ENCODE measurements at regions not wholly inside any gene's neighbourhood (a gene's known extent, or its start where the extent isn't known, plus 50 kb on each side); places are given as distances from the start of the nearest gene placed in this dataset.

GRCh38 chr16:54521327-54521726 is 234.7 kb upstream of the IRX3 start:
- DNase-seq: no peak

- DNase-seq: no peak
These were observed 232.6 kb upstream of the IRX3 start for GRCh38 chr16:54519161-54519695.

GRCh38 chr16:54517181-54517580 is 230.6 kb upstream of the IRX3 start:
- DNase-seq: no peak

DNA sequence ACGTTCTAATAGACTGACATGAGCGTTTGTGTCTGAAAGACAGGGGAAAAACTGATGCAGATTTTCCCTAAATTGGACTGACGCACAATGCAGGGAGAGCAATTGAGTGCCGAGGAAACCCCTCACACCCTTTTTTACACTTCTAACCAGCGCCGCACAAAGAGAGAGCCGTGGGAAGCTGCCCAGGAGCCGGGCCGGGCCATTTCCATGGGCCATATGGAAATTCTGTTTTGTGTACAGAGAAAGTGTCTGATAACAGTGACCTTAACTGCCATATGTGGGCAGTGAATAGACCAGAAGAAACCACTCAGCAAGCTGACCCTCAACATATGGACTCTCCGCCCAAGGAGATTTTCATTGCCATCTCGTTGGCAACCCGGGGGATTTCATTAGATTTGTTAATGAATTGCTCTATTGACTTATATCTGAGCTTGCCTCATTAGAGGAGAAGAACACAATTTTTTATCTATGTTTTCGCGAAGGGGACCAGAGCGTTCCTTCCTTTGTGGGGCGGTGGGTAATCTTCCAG is 225.9 kb upstream of the IRX3 start:
- no peak for DNase-seq

DNA sequence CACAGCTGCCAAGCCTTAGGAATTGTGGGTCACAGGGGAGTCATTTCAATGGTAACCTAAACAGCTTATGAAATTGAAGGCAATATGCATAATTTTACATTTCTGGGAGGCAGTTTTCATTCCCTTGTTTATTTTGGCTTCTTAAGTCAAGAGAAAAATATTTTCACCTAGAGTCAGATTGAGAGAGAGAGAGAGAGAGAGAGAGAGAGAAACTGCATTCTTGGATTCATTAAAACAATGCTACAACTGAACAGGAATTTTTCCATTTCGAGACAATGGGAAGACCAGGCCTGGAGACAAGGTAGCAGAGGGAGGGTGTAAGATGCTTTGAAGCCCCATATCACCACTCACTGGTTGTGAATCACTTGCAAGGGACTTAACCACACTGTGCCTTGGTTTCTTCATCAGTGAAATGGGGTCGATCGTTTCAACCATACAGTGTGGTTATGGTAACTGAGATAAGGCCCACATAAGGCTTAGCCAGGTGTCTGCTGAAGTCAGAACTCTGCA is 224.7 kb upstream of the IRX3 start:
- no peak for DNase-seq

DNA sequence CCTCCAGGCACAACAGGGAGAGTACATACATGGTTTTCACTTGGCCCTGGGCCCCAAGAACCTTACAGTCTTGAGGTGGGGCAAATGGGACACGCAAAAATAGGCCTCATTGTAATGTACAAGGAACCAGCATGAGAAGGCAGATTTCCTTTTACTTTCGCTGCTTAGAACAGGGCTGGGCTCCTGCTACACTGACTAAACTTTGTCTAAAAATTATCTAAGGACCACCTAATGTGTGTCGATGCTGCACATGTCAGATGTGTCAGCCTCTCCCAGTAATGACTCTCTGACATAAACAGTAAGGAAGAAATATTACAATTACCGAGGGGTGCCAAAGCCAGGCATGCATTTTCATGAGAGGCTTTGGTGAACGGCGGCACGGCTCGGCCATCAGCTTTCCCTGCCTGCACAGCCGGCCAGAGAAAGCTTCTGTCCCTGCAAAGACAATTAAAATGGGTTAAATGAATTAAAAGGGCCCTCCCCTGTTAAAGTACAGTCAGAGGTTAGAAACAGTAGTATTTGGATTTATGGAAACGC is 224.2 kb upstream of the IRX3 start:
- no peak for DNase-seq

- DNase-seq: no peak
These were observed 222.9 kb upstream of the IRX3 start for GRCh38 chr16:54509456-54509855.

- no peak for DNase-seq
These were observed 221.8 kb upstream of the IRX3 start for GRCh38 chr16:54508351-54508750.

DNA sequence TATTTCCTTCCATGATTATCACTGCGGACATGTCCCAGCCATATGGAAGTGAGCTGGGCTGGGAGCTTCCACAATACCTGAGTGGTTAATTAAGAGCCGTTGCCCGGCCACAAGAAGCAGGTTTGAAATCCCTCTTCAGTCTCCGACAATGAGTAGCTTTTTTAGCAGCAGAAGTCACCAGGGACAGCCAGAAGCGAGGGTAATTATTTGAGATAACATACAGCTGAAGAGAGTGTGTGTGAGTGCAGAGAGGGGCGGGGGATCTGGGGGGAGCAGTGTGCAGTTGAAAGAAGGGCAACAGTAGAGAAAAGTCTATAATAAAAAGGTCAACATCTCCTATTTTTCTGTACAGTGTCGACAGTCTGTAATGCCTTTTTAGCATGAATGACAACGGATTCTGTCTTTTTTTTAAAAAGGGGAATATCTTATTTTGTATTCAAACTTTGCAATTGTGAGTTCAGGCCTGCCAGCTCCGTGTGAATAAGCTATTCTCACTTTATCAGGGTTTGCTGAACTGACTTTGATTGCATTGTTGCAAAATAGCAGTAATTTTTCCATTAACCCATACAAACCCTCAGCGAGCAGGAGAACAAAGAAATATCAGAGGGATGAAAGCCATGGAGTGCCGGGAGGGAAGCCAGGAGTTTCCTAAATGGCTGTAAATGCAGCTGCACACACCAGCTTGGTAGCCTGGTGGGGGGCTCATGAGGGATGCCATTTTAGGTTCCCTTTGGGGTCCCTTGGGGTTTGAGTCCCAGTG is 220.3 kb upstream of the IRX3 start:
- DNase-seq: no peak

DNA sequence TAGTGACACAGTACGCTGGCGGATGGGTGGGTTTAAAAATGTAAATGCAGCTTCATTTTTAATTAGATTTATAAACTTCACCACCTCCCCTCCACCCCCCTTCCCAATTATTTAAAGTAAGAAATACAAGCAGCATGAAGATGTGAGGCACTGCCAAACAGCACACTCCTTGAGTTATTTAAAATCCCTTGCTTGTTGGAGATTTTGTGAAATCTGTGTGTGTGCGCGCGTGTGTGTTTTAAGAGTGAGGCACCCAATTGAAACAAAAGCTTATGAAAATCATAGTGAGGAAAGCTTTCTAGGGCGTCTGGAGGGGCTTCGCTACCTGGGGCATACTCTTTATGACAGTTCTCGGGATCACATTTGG is 219.6 kb upstream of the IRX3 start:
- DNase-seq: no peak

DNA sequence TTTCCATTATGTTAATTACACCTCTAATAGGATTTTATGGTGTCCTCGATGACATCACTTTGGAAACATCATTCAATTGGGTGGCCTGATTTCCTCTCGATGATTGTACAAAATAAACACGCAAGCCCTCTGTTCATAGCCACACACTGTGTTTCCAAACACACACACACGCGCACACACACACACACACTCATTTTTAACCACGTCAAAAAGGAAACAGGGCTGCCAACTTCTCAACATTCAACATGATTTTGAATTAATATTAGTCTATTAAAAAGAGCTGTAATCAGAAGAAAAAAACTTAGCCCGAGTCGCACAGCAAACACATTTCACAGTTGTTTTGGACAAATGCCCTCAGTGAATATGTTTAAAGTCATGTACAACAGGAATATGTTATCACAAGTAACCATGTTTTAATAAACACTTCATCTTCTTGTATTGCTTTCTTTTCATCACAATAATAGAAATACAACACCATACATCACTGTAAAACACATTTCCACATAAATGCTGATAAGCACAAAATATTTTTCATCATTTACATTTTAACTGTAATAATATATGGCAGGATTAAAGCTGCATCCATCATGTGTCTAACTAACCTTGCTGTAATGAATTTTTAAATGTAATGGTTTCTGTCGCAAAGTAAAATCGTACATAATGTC is 219.1 kb upstream of the IRX3 start:
- no peak for DNase-seq

GRCh38 chr16:54504372-54504771 is 217.8 kb upstream of the IRX3 start:
- DNase-seq: no peak

- no peak for DNase-seq
These were observed 217.3 kb upstream of the IRX3 start for GRCh38 chr16:54503856-54504219.

DNA sequence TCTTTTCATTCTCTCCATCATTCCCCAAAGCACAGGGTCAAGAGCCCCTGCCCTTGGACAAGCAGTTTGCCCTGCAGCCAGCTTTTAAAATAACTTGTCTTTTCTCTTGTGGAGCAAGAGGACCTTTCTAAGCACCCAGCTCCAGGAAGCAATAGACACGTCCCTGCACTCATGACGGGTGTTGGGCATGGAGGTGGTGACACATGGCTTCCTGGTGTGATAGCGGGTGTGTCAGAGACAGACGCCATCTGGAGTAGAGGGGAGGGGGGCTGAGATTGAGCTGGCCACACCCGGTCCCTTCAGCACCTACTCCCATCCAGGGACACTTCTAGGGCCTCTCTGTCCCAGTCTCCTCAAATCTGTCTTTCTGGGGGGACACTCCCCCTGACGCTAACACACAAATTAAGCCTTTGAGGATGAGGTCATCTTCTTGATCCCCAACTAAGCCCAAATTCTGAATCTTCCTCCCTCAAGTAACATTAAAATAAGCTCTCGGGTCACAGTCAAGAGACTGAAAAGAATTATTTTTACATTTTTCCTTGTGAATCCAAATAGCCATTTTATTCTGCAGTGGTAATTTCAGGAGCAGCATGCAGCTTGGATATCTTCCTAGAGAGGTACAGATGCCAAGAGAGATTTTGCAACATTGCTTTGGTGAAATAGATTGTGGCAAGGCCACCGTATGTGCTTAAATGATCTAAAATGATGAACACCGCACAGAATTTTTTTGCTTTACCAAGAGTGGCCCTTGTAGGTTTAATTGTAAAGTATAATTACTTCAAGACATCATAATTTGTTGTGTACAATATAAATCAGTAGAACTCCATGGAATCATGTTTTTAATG is 216.6 kb upstream of the IRX3 start:
- peak in 1 of 51 donors; percentile 2 for DNase-seq

DNA sequence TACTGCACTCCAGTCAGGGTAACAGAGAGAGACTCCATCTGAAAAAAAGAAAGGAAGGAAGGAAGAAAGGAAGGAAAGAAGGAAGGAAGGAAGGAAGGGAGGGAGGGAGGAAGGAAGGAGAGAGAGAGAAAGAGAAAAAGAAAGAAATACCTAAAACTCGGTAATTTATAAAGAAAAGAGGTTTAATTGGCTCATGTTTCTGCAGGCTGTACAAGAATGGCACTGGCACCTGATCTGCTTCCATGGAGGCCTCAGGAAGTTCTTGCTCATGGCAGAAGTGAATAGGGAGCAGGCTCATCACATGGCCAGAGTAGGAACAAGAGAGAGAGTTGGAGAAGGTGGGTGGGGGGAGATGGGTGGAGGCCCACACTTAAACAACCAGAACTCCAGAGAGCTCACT is 215.2 kb upstream of the IRX3 start:
- no peak for DNase-seq

- no peak for DNase-seq
These were observed 207.0 kb upstream of the IRX3 start for GRCh38 chr16:54493594-54493993.

DNA sequence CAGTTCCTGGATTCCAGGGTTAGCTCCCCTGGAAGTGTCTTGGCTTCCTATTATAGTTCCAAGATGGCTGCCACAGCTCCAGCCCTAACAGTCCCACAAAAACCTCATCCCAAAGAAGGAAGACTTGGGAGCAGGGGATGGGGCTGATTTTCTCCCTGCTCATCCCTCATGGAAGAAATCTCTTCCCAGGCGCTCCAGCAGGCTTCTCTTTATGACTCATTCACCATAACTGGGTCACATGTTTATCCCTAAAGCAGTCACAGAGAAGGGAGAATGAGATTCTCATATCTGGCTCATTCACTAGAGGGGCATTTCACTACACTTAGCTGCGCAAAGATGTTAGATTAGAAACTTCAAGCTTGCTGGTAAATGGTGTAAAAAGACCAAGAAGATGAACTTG is 206.5 kb upstream of the IRX3 start:
- no peak for DNase-seq

DNA sequence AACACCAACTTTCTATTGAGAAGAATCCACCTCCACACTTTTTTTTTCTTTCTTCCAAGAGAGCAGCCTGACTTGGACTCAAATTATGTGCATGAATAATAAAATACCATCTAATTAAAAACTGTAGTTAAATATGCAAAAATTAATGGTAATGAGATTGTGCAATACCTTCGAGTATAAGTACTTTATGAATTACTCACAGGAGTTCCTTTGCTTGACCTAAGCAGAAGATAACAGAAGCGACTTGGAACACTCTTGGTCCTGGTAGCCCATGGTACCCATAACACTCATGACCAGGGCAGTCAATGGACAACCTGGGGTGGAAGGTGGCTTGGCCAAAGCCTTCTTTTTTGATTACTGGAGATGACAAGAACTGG is 203.5 kb upstream of the IRX3 start:
- no peak for DNase-seq

- DNase-seq: no peak
These were observed 202.9 kb upstream of the IRX3 start for GRCh38 chr16:54489225-54490111.

DNA sequence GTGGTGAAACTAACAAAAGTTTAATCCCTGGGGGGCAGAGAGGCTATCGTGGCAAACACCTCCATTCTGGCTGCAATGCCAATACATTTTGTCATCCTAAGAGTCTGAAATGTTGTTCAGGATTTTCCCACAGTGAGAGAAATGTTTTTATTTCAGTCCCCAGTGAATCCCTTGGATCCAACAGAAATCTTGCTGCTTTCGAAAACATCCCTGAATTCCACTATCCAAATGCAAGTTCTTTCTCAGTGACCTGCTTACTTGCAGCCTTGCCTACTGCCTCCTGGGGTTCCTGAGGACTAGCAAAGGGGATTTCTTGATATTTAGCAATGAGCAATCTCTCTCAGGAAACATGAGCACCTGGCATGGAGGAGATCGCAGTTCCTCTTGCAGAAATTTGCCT is 202.1 kb upstream of the IRX3 start:
- DNase-seq: no peak

GRCh38 chr16:54487933-54488332 is 201.3 kb upstream of the IRX3 start:
- DNase-seq: peak in 1 of 51 donors; percentile 5

Data from hypothalamus (tissue), 51 donors.